ENCODE measurements at regions not wholly inside any gene's neighbourhood (a gene's known extent, or its start where the extent isn't known, plus 50 kb on each side); places are given as distances from the start of the nearest gene placed in this dataset.

- POLR2A ChIA-PET (ENCODE audit: unreplicated experiment): no interaction called here
- no peak overlapping the region for H3K4me2 ChIP-seq (ENCODE audit: low read depth, low read length)
- no peak overlapping the region for H3K4me3 ChIP-seq (ENCODE audit: insufficient read depth, low read depth, low read length)
- intact Hi-C loops (cut with micrococcal nuclease): no loop called here
- 83% methylated on average over 4 of the region's 10 CpGs; no CpG with 5 or more reads in 1 of the 2 experiments for WGBS, 2 experiments (ENCODE audit: extremely low coverage in 2 of 2, insufficient read length in 1 of 2)
- no peak overlapping the region for H2BK15ac ChIP-seq (ENCODE audit: low read depth, low read length)
- TF ChIP-seq RCOR1 (IDR thresholded peaks at IDR 0.05; ENCODE audit: insufficient replicate concordance, low read length) (no peak), RFX5 (IDR thresholded peaks at IDR 0.05; ENCODE audit: low read depth, low read length) (no peak), CEBPB (IDR thresholded peaks at IDR 0.05; ENCODE audit: low read depth, low read length) (no peak), CHD1 (IDR thresholded peaks at IDR 0.05; ENCODE audit: low read depth, low read length) (no peak), ELK1 (IDR thresholded peaks at IDR 0.05; ENCODE audit: borderline replicate concordance, low read depth, low read length) (no peak), NFE2L2 (IDR thresholded peaks at IDR 0.05; ENCODE audit: low read depth, low read length) (no peak), SMC3 (IDR thresholded peaks at IDR 0.05; ENCODE audit: low read depth, low read length) (no peak), MAZ (IDR thresholded peaks at IDR 0.05; ENCODE audit: borderline replicate concordance, low read depth, low read length) (no peak), MXI1 (IDR thresholded peaks at IDR 0.05; ENCODE audit: borderline replicate concordance, low read depth, low read length) (no peak), RAD21 (IDR thresholded peaks at IDR 0.05; ENCODE audit: low read length) (no peak), MAFK (IDR thresholded peaks at IDR 0.05; ENCODE audit: low read depth, low read length) (no peak), USF2 (IDR thresholded peaks at IDR 0.05; ENCODE audit: low read depth, low read length) (no peak), FOS (IDR thresholded peaks at IDR 0.05; ENCODE audit: low read depth, low read length) (no peak), POLR2A (IDR thresholded peaks at IDR 0.05; ENCODE audit: low read depth, low read length) (no peak), BHLHE40 (IDR thresholded peaks at IDR 0.05; ENCODE audit: low read depth, low read length) (no peak), CTCF (conservative IDR thresholded peaks at IDR 0.05; ENCODE audit: low read depth, low read length) (no peak)
- no peak overlapping the region for H3K23ac ChIP-seq (ENCODE audit: low read depth, low read length)
- no peaks in the 10 kb centered on the region for H3K79me1 ChIP-seq (ENCODE audit: low read depth in 1 of 2, low read length in 2 of 2)
- no peak overlapping the region for H3K4ac ChIP-seq (ENCODE audit: low read depth, low read length)
- H3K4me1 ChIP-seq (ENCODE audit: control insufficient read depth, insufficient read depth, low read length): no peaks in the 10 kb centered on the region
- no peak overlapping the region for H2BK5ac ChIP-seq (ENCODE audit: low read depth, low read length, poor library complexity, severe bottlenecking)
- peaks cover 12% of the 10 kb centered on the region for H3K27me3 ChIP-seq (ENCODE audit: control insufficient read depth, insufficient read depth, low read length)
- no peak overlapping the region for H3K27ac ChIP-seq (ENCODE audit: insufficient read depth, low read length)
- H2AFZ ChIP-seq (replicated peaks; ENCODE audit: low read length, poor library complexity): no peak overlapping the region
- no peak overlapping the region for H4K8ac ChIP-seq (ENCODE audit: low read depth in 2 of 2, low read length in 2 of 2)
- no peak overlapping the region for H3K9ac ChIP-seq (ENCODE audit: low read depth, low read length)
- H2AK9ac ChIP-seq (replicated peaks; ENCODE audit: low read depth, low read length, poor library complexity): no peak overlapping the region
- CTCF ChIA-PET: interaction anchor here (0.6 kb wide), 1 partner anchor 291 kb away, joined by 3 read pairs; no protein-coding TSS in a partner anchor
- H4K20me1 ChIP-seq (ENCODE audit: insufficient read depth, low read length): no peaks in the 10 kb centered on the region
- no peak overlapping the region for H3K18ac ChIP-seq (ENCODE audit: low read depth, low read length)
- no TSS peak for BruUV-seq (replicated peaks)
- H3K36me3 ChIP-seq (ENCODE audit: control insufficient read depth, insufficient read depth, low read length): no peaks in the 10 kb centered on the region
- H3K9me1 ChIP-seq (ENCODE audit: insufficient read depth, low read length): no peaks in the 10 kb centered on the region
- no peak overlapping the region for H4K5ac ChIP-seq (ENCODE audit: low read depth, low read length)
- no peak overlapping the region for H2BK120ac ChIP-seq (ENCODE audit: low read depth, low read length)
- in situ Hi-C loops (cut with MboI; ENCODE audit: low sequenced_read_pairs): no loop called here
- no peak overlapping the region for H4K91ac ChIP-seq (ENCODE audit: insufficient read depth, low read depth, low read length)
- H2AK5ac ChIP-seq (ENCODE audit: low read depth, low read length): no peak overlapping the region
- DNase-seq: no peak
- H3K56ac ChIP-seq (ENCODE audit: extremely low read depth, insufficient read depth, low read length): no peak overlapping the region
- no peak for ATAC-seq (ENCODE audit: low read depth)
- H3K9me3 ChIP-seq (ENCODE audit: control insufficient read depth, insufficient read depth, low read length): peaks cover 16% of the 10 kb centered on the region
- dilution Hi-C loops (cut with HindIII; ENCODE audit: low sequenced_read_pairs, unreplicated experiment): no loop called here
- no peak overlapping the region for H2BK20ac ChIP-seq (ENCODE audit: low read depth, low read length)
- no peak overlapping the region for H3K14ac ChIP-seq (replicated peaks; ENCODE audit: low read depth, low read length)
Observed at GRCh38 chr2:238997137-238997390, 149.2 kb downstream of the TWIST2 start.
